Activated naive CD4-positive, alpha-beta T cell treated with anti-CD3 and anti-CD28 coated beads, Interleukin-2, amount 50 U/mL, for 72 hours (primary cell): ENCODE measurements at regions not wholly inside any gene's neighbourhood (a gene's known extent, or its start where the extent isn't known, plus 50 kb on each side); places are given as distances from the start of the nearest gene placed in this dataset.
"Not testable (repeated sequence)": the region's sequence is repeated elsewhere in the genome, so short reads cannot be mapped to it uniquely, and the experiment has no call there.

Source experiments
- ATAC-seq, 2 donors: fragments of 150-1000 bp; cut with Tn5 transposase; 2 replicates each; pipeline ENCODE4 v1.10.0; 2021; ENCODE audit warnings: mild to moderate bottlenecking in 2 of 2, moderate library complexity in 2 of 2
- DNase-seq, 2 donors: peaks; one replicate each; pipeline ENCODE4 v3.0.0; 2021 to 2022; ENCODE audit warnings: low spot score in 2 of 2
- H3K27ac Mint-ChIP-seq, 2 donors: one replicate each; pipeline ENCODE4 v1.8.0; 2022; ENCODE audit warnings: mild to moderate bottlenecking in 2 of 2, mixed read lengths in 2 of 2
- H3K36me3 Mint-ChIP-seq, 2 donors: one replicate each; pipeline ENCODE4 v1.8.0; 2022; ENCODE audit warnings: mixed read lengths in 2 of 2
- H3K9me3 Mint-ChIP-seq, 2 donors: one replicate each; pipeline ENCODE4 v1.8.0; 2022; ENCODE audit warnings: mixed read lengths in 2 of 2

DNA sequence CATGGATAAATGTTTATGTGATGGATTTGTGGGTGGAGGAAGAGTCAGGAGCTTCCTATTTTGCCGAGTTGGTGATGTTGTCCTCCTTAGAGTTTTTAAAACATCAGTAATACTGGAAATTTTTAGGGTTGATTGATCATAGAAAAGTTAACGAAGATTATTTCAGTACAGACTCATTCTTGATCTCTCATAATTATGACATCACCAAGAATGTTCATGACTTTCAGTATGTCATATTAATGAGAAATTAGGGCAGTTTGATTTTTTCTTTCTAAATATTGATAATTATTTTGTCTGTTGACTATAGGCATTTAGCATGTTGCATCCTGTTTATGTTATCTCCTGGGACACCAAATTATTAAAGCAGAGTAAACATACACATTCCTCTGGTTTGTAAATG, 512.2 kb downstream of the CD109 start:
- ATAC-seq (no peak), DNase-seq (no peak)
- Mint-ChIP-seq H3K9me3 (peaks cover 5 to 6% of the 10 kb centered on the region in 2 donors), H3K36me3 (no peaks in the 10 kb centered on the region), H3K27ac (no peak overlapping the region)

DNA sequence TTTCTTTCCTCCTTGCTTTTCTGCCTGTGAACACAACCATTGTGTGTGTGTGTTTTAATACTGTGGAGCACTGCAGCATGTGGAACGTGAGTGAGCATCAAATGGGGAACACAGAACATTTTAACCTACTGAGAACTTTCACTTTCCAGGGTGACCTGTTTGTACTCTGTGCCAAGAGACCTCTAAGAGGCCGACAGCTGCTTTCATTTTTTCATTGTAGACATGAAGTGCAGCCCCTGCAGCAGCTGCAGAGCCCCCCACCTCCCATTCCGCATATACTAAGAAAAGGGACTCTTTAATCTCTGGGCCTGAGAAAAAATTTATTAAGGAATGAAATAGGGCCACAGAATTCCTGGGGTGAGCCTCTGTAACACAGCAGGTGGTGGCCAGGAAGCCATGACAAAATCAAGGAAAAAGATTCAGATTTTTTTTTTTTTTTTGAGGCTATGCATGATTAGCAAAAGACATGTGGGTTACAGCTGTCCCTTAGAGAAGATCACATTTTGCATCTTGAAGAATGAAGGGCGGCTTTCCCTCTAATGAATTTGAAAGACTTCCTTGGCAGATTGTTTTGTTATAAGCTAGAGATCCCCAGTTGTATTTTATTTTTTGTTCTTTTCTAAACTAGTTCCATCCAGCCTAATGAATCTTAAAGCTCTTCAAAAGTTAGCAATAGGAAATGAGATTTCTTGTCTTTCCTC, 503.4 kb downstream of the CD109 start:
- H3K9me3 Mint-ChIP-seq = peaks cover 0 to 3% of the 10 kb centered on the region in 2 donors
- DNase-seq (no peak), ATAC-seq (no peak)
- H3K27ac Mint-ChIP-seq = no peak overlapping the region
- no peaks in the 10 kb centered on the region for H3K36me3 Mint-ChIP-seq

DNA sequence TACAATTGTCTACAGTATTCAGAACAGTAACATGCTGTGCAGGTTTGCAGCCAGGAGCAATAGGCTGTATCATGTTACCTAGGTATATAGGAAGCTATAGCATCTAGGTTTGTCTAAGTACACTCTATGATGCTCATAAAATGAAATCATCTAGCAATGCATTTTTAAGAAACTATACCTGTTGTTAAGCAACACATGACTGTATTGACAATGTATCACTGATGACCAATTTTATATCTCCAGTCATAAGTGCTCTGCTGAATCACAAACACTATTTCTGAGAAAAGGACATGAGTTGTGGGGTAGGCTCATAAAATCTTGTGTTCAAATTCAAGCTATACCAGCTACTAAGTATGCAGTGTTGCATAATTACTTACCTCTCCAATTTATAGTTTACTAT, 501.3 kb downstream of the CD109 start:
- DNase-seq = no peak
- no peak overlapping the region for H3K27ac Mint-ChIP-seq
- no peaks in the 10 kb centered on the region for H3K36me3 Mint-ChIP-seq
- ATAC-seq = no peak
- H3K9me3 Mint-ChIP-seq = peaks cover 0 to 9% of the 10 kb centered on the region in 2 donors

DNA sequence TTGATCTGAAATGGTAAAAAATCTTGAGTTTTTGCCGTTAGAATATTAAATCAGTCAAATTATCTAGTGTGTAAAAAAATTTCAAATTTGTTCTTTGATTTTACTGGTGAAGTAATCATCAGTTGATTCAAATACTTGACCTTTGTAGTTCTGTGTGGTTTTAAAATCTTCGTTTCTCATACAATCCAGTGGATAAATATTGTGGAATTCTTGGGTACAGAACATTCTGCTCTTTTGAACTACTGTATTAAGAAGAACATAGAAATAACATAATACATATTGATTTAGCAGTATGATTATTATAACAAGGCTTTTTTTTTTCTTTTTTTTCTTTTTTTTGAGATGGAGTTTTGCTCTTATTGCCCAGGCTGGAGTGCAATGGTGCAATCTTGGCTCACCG, 491.8 kb downstream of the CD109 start:
- Mint-ChIP-seq H3K36me3 (no peaks in the 10 kb centered on the region), H3K9me3 (peaks cover 10 to 12% of the 10 kb centered on the region in 2 donors), H3K27ac (no peak overlapping the region)
- ATAC-seq (no peak), DNase-seq (no peak)

DNA sequence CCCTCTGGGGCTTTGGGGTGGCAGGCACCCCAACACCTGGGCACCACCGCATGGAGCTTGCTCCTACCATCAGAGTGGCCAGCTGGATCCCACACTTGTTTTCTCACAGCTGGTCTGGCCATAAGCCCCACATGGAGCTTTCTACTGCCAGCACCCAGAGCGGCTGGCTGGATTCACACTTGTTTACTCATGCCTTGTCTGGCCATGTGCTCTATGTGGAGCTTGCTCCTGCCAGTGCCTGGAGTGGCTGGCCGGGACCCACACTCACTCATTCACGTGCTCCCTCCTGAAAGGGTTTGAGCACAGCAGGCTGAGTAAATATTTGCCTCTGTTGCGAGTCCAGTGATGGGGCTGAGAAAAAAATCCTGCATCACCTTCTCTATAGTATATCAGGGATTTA, 487.0 kb downstream of the CD109 start:
- peaks cover 10 to 11% of the 10 kb centered on the region in 2 donors for H3K9me3 Mint-ChIP-seq
- no peaks in the 10 kb centered on the region for H3K36me3 Mint-ChIP-seq
- no peak for DNase-seq
- ATAC-seq = no peak
- H3K27ac Mint-ChIP-seq = no peak overlapping the region

DNA sequence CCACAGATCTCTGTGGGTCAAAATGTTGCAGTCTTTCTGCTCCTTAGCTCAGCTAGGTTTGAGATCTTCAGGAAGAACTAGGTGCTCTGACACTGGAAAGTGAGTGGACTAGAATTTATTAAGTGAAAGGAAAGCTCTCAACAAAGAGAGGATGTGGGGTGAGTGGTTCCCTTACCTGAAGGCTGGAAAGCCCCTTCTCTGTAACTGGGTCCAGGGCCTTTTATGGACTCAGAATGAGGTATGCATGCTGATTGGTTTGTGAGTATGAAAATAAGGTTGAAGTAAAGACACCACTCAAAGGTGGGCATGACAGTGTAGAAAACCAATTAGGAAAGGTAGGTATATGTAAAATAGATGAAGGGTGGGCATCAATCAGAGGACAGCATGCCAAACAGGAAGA, 485.5 kb downstream of the CD109 start:
- no peak for DNase-seq
- H3K9me3 Mint-ChIP-seq = peaks cover 10 to 11% of the 10 kb centered on the region in 2 donors
- H3K27ac Mint-ChIP-seq = no peak overlapping the region
- H3K36me3 Mint-ChIP-seq = no peaks in the 10 kb centered on the region
- ATAC-seq = no peak

DNA sequence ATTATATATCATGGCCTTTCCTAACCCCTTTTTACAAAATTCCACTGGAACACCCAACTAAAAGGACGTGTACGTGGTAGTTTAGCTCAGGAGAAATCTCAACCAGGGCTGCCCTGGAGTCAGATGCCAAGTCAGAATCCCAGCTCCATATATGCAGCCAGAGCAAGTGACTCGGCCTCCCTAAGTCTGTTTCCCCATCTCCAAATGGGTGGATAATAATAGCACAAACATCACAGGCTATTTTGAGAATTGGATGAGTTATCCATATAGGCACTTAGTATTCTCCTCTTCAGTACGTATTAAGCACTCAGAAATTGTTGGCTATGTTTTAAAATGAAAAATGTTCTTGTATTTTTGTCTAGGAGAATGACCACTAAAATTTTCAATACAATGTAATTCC, 481.5 kb downstream of the CD109 start:
- H3K27ac Mint-ChIP-seq = no peak overlapping the region
- H3K9me3 Mint-ChIP-seq = peaks cover 4 to 6% of the 10 kb centered on the region in 2 donors
- DNase-seq (no peak), ATAC-seq (no peak)
- no peaks in the 10 kb centered on the region for H3K36me3 Mint-ChIP-seq

DNA sequence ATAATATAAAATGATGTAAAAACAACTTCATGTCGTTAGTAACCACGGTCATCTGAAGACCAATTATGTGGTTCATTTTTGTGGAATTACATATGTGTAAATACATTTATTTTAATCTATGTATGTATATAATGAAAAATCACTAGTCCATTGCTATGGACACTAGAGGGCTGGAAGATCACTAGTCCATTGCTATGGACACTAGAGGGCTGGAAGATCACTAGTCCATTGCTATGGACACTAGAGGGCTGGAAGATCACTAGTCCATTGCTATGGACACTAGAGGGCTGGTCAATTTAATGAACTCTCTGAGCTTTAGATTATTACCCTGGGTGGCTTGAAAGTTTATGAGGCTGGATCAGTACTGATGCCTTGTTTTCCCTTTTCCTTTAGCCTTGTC, 474.5 kb downstream of the CD109 start:
- not testable (repeated sequence) for H3K36me3 Mint-ChIP-seq, H3K9me3 Mint-ChIP-seq, DNase-seq, H3K27ac Mint-ChIP-seq, ATAC-seq

DNA sequence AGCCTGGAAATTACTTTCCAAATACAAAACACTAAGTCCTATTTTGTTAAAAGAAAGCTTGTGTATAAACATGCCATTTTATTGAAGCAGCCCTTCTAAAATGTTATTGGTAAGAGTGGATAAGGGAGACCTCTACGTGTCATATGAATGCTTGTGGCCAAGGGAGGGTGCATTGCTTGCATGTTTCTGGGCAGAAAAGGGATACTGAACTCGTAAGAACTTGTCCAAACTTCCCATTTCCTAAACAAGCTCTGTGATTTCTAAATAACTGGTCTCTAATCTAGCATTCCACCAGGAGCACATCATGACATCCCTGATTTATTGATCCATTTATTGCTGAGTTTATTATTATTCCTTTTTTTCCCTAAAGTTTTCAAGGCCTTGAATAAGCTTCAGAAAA, 474.1 kb downstream of the CD109 start:
- DNase-seq (no peak), ATAC-seq (no peak)
- H3K9me3 Mint-ChIP-seq = peaks cover 0 to 3% of the 10 kb centered on the region in 2 donors
- H3K27ac Mint-ChIP-seq = no peak overlapping the region
- no peaks in the 10 kb centered on the region for H3K36me3 Mint-ChIP-seq

DNA sequence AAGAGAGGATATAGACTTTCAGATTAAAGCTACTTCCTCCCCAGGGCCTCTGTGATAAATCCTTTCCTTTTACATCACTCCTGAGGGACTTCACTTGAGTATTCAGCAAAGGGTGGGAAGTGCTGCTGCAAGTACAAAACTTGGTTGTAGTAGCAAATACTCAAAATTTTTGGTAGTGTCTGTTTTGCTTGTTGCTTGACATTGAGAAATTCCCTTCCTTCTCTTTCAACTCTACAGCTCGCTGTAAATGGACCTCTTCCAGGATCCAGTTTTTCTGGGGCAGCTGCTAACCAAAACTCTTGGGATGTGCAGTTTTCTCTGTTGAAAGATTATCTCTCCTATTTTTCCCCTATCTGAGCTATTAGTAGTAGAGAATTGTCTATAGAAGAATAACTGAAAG, 472.0 kb downstream of the CD109 start:
- no peak overlapping the region for H3K27ac Mint-ChIP-seq

DNA sequence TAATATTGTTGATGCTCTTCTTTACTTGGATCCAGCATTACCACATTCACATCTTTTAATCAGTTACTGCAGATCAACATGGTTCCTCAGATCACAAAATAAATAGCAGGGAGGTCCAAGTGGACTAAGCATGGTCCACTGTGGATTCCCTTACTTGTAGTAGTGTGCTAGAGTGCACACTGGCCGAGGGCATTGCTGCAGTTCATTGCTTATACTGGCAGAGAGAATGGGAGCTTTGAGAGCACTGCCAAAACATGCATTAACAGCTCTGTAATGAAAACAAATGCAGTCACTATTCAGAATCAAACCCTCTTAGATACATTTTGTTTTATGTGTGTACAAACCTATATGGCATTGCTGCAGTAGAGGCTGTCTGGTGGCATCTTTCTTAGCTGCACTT, 471.5 kb downstream of the CD109 start:
- DNase-seq (no peak), ATAC-seq (no peak)
- no peaks in the 10 kb centered on the region for H3K36me3 Mint-ChIP-seq
- H3K27ac Mint-ChIP-seq = no peak overlapping the region
- no peaks in the 10 kb centered on the region for H3K9me3 Mint-ChIP-seq

More for the DNA sequence above, 472.0 kb downstream of the CD109 start:
- H3K36me3 Mint-ChIP-seq = no peaks in the 10 kb centered on the region
- no peak for DNase-seq
- no peaks in the 10 kb centered on the region for H3K9me3 Mint-ChIP-seq
- ATAC-seq = no peak

DNA sequence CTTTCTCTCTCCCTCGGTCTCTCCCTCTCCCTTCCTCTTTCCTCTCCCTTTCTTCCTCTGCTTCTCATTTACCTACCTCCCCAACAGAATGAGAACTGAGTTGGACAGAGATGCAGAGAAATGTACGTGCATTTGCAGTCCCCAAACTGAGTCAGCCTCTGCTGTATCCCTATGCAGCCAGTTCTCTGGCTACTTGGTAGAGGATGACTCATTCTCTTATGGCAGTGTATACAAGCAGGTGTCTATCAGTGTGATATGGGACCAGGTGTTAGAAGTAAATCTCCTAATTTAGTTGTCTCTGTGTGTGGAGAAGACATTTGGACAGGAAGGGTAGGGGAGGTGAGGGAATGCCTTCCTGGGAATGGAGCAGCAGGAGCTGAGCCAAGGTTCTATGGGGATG, 470.8 kb downstream of the CD109 start:
- no peak for DNase-seq
- Mint-ChIP-seq H3K27ac (no peak overlapping the region), H3K9me3 (no peaks in the 10 kb centered on the region), H3K36me3 (no peaks in the 10 kb centered on the region)
- no peak for ATAC-seq

DNA sequence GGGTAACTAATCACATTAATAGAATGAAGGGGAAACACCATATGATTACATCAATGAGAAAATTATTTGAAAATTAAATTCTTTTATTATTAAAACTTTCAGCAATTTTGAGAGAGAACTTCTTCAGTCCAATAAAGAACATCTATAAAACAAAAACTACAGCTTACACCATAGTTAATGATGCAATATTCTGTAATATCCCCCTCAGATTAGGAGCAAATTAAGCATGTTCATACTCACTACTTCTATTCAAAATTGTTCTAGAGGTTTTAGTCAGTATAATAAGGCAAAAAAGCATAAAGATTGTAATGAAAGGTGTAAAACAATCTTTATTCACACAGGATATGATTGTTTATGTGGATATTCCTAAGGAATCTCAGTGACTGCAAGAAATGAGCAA, 465.4 kb downstream of the CD109 start:
- H3K9me3 Mint-ChIP-seq = peaks cover 0 to 7% of the 10 kb centered on the region in 2 donors

DNA sequence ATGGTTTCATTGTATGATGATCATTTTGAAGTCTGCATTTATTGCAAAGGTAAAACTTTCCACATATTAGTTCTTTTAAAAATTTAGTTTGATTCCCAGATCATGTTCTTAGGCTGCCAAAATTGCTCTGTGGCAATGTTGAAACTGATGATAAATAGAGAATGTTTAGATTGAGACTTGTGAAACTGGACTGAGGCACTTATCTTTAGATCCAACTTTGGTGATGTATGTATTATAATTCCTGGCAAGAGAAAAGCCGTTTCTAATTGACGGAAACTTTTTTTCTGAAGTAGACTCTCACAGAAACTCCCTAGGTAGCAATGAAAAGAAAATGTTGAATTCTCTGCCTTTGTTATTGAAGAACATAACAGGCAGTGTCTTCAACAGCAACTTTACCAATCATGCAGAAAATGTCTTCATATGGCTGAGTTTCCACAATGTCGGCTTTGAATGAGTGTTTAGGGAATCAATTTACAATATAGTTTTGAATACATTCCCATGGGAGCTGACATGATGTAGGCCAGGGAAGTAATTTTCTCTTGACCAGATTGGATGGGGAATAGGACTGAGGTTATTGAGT, 456.2 kb downstream of the CD109 start:
- ATAC-seq (no peak), DNase-seq (no peak)
- Mint-ChIP-seq H3K27ac (no peak overlapping the region), H3K36me3 (no peaks in the 10 kb centered on the region), H3K9me3 (peaks cover 0 to 4% of the 10 kb centered on the region in 2 donors)

More for the DNA sequence above, 465.4 kb downstream of the CD109 start:
- Mint-ChIP-seq H3K27ac (no peak overlapping the region), H3K36me3 (no peaks in the 10 kb centered on the region)
- ATAC-seq (no peak), DNase-seq (no peak)

DNA sequence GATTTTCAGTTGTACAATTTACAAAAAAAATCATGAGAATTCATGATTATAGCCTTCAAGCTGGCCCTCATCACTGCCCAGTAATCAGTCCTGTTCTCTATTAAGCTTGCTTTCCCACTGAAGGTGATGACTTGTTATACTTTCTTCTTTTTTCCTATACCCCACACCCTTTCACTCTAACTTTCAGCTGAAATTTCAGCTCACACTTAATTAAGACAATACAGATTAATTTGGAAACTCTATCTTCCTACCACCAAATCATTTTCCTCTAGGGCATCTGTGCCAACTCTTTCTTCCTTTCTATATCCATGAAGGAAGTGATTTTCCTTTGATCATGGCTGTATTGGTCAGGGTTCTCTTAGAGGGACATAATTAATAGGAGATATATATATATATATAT, 449.9 kb downstream of the CD109 start:
- H3K9me3 Mint-ChIP-seq = peaks cover 4 to 9% of the 10 kb centered on the region in 2 donors
- DNase-seq = no peak
- H3K27ac Mint-ChIP-seq = no peak overlapping the region
- no peak for ATAC-seq
- no peaks in the 10 kb centered on the region for H3K36me3 Mint-ChIP-seq

DNA sequence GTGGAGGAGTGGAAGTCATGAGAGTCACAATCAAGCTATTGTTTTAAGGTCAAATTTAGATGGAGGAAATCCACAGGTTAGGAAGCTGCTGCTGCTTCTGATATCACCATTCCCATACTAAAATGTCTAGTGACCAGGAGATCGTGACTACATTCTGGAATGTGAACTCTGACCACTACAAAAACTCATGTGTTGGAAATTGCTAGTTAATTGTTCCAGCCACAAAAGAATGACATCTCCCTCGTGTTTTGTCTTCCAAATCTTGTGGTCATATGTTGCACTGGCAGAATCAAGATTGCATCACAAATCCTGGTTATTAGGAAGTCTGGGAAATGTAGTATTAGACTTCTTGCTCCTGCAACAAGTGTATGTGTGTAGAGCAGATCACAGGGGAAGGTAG, 441.9 kb downstream of the CD109 start:
- Mint-ChIP-seq H3K27ac (no peak overlapping the region), H3K9me3 (peaks cover 4 to 5% of the 10 kb centered on the region in 2 donors), H3K36me3 (no peaks in the 10 kb centered on the region)
- DNase-seq (no peak), ATAC-seq (no peak)

DNA sequence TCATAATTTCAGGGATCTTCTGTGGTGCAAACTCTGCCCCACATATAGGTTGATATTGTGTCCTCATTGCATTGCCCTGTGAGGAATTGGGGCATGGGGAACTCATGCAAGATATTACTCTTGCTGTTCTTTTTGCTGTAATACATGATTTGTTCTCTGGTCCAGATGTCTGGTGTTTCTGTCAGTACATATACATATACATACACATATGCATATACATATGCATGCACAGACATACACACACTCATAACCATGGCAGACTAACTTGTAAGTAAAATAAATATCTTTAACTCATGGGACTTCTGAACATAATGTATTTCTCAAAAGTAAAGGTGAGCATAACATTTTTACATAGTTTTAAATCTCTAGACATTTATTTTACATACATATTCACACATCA, 438.3 kb downstream of the CD109 start:
- no peaks in the 10 kb centered on the region for H3K9me3 Mint-ChIP-seq
- DNase-seq = no peak
- no peaks in the 10 kb centered on the region for H3K36me3 Mint-ChIP-seq
- no peak overlapping the region for H3K27ac Mint-ChIP-seq
- no peak for ATAC-seq

DNA sequence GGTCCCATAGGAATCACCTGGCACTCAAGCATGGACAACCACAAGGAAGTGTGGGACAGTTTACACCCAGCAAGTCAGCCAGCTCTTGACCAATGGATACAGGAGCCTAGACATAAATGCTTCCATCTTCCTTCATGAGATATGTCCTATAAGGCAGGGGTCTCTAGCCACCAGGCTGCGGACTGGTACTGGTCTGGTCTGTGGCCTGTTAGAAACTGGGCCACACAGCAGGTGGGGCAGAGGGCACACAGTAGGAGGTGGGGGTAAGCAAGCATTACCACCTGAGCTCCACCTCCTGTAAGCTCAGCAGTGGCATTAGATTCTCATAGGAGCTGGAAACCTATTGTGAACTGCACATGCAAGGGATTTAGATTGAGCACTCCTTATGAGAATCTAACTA, 437.1 kb downstream of the CD109 start:
- no peak for ATAC-seq
- H3K36me3 Mint-ChIP-seq = no peaks in the 10 kb centered on the region
- no peak for DNase-seq
- no peaks in the 10 kb centered on the region for H3K9me3 Mint-ChIP-seq
- H3K27ac Mint-ChIP-seq = no peak overlapping the region
